OCI-LY7 (cell line): ENCODE measurements at regions not wholly inside any gene's neighbourhood (a gene's known extent, or its start where the extent isn't known, plus 50 kb on each side); places are given as distances from the start of the nearest gene placed in this dataset.

Experiments used
- BruUV-seq: library from RNA; stranded (reverse); fragments of 400-500 nt; replicated peaks from 2 replicates; lab custom pipeline; 2021; lab: Mats Ljungman, UMichigan
- CTCF ChIA-PET: fragments of 300-600 bp; sonication (Branson Sonifier 250); formaldehyde crosslinking; loops from one replicate; lab custom pipeline; 2022; ENCODE audit warnings: antibody characterized with exemption; ENCODE audit not compliant: unreplicated experiment; lab: Charles Lee
- POLR2A ChIA-PET: fragments of 300-600 bp; sonication (Branson Sonifier 250); formaldehyde crosslinking; loops from one replicate; lab custom pipeline; 2022; ENCODE audit warnings: antibody characterized with exemption; lab: Charles Lee
- DNase-seq: peaks from one replicate; pipeline ENCODE4 v3.0.0-alpha.2; 2015; ENCODE audit warnings: low spot score
- H2AFZ ChIP-seq: fragments of 200-600 bp; sonication (generic), shearing (Covaris generic); 2 replicates; pipeline ENCODE4 v1.6.1; 2014; ENCODE audit warnings: mild to moderate bottlenecking, antibody characterized with exemption, low read length, moderate library complexity
- H3K27ac ChIP-seq: fragments of 200-600 bp; sonication (generic); 2 replicates; pipeline ENCODE4 v1.5.1; 2014; ENCODE audit warnings: mixed run types, low read depth, mild to moderate bottlenecking, moderate library complexity, low read length, inconsistent platforms; ENCODE audit not compliant: poor library complexity, severe bottlenecking
- H3K36me3 ChIP-seq: fragments of 200-600 bp; sonication (generic); 2 replicates; pipeline ENCODE4 v1.6.1; 2014; ENCODE audit warnings: mild to moderate bottlenecking, antibody characterized with exemption, low read length, moderate library complexity, mixed read lengths; ENCODE audit not compliant: insufficient read depth
- H3K4me1 ChIP-seq: fragments of 200-600 bp; sonication (generic); 2 replicates; pipeline ENCODE4 v1.5.1; 2014; ENCODE audit warnings: mild to moderate bottlenecking, low read length; ENCODE audit not compliant: insufficient read depth, poor library complexity, severe bottlenecking
- H3K4me2 ChIP-seq: fragments of 200-600 bp; sonication (generic); 2 replicates; pipeline ENCODE4 v1.6.1; 2014; ENCODE audit warnings: mild to moderate bottlenecking, low read length
- H3K4me3 ChIP-seq: fragments of 200-600 bp; sonication (generic); 2 replicates; pipeline ENCODE4 v1.5.1; 2014; ENCODE audit warnings: mild to moderate bottlenecking, low read depth, low read length; ENCODE audit not compliant: poor library complexity, severe bottlenecking
- H3K79me2 ChIP-seq: fragments of 200-600 bp; sonication (generic); 2 replicates; pipeline ENCODE4 v1.6.1; 2016; ENCODE audit warnings: low read depth, mild to moderate bottlenecking, low read length, moderate library complexity, mixed read lengths; ENCODE audit not compliant: insufficient read depth
- H3K9me2 ChIP-seq: fragments of 200-600 bp; sonication (generic); 2 replicates; pipeline ENCODE4 v1.6.1; 2016; ENCODE audit warnings: mild to moderate bottlenecking, low read length, mixed read lengths; ENCODE audit not compliant: insufficient read depth
- H3K9me3 ChIP-seq: fragments of 200-600 bp; sonication (generic); 2 replicates; pipeline ENCODE4 v1.6.1; 2014; ENCODE audit warnings: mild to moderate bottlenecking, mixed run types, low read length, mixed read lengths
- H4K20me1 ChIP-seq: fragments of 200-600 bp; sonication (generic); 2 replicates; pipeline ENCODE4 v1.6.1; 2014; ENCODE audit warnings: mild to moderate bottlenecking, antibody characterized with exemption, low read length, moderate library complexity, mixed read lengths; ENCODE audit not compliant: insufficient read depth
- EZH2phosphoT487 ChIP-seq: fragments of 200-600 bp; sonication (generic); IDR thresholded peaks from 2 replicates; pipeline ENCODE4 v1.6.1; 2018; ENCODE audit warnings: low read depth, borderline replicate concordance, mild to moderate bottlenecking, mixed run types, antibody characterized with exemption, low read length, moderate library complexity, mixed read lengths
- intact Hi-C: fragments of 100-400 bp; cut with micrococcal nuclease; formaldehyde crosslinking; loops from one replicate; pipeline ENCODE4 v1.10.0; 2022; ENCODE audit not compliant: unreplicated experiment
- TF ChIP-seq, protein P1 (sequence below): fragments of 200-600 bp; sonication (generic); conservative IDR thresholded peaks from 2 replicates; pipeline ENCODE4 v1.5.1; 2014; ENCODE audit warnings: mild to moderate bottlenecking, antibody characterized with exemption, low read length, moderate library complexity, mixed read lengths

DNA sequence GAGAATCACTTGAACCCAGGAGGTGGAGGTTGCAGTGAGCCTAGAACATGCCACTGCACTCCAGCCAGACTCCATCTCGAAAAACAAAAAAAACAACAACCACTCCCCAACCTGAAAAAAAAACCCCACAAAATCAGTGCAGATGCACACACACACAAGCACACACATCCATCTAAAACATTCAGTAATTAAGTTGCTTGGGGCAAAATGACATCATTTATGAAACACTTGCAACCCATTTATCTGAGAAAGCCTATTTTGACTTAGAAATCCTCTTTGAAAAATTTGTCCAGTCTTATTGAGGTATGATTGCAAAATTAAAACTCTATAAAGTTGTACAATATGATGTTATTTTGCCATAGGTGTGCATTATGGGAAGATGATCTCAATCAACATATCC, 525.5 kb upstream of the AMELY start:
- no peak overlapping the region for H3K4me2 ChIP-seq
- H3K36me3 ChIP-seq = no peaks in the 10 kb centered on the region
- TF ChIP-seq, protein P1, sequence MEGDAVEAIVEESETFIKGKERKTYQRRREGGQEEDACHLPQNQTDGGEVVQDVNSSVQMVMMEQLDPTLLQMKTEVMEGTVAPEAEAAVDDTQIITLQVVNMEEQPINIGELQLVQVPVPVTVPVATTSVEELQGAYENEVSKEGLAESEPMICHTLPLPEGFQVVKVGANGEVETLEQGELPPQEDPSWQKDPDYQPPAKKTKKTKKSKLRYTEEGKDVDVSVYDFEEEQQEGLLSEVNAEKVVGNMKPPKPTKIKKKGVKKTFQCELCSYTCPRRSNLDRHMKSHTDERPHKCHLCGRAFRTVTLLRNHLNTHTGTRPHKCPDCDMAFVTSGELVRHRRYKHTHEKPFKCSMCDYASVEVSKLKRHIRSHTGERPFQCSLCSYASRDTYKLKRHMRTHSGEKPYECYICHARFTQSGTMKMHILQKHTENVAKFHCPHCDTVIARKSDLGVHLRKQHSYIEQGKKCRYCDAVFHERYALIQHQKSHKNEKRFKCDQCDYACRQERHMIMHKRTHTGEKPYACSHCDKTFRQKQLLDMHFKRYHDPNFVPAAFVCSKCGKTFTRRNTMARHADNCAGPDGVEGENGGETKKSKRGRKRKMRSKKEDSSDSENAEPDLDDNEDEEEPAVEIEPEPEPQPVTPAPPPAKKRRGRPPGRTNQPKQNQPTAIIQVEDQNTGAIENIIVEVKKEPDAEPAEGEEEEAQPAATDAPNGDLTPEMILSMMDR = no peak
- no peak for TF ChIP-seq EZH2phosphoT487
- ChIA-PET POLR2A (no interaction called here), CTCF (no interaction called here)
- BruUV-seq = no TSS peak
- no peak overlapping the region for H2AFZ ChIP-seq
- intact Hi-C loops = no loop called here
- no peaks in the 10 kb centered on the region for H3K79me2 ChIP-seq
- H3K27ac ChIP-seq = no peak overlapping the region
- no peaks in the 10 kb centered on the region for H3K4me1 ChIP-seq
- no peaks in the 10 kb centered on the region for H3K9me2 ChIP-seq
- no peak overlapping the region for H3K4me3 ChIP-seq
- no peak for DNase-seq
- H4K20me1 ChIP-seq = no peaks in the 10 kb centered on the region
- no peaks in the 10 kb centered on the region for H3K9me3 ChIP-seq

DNA sequence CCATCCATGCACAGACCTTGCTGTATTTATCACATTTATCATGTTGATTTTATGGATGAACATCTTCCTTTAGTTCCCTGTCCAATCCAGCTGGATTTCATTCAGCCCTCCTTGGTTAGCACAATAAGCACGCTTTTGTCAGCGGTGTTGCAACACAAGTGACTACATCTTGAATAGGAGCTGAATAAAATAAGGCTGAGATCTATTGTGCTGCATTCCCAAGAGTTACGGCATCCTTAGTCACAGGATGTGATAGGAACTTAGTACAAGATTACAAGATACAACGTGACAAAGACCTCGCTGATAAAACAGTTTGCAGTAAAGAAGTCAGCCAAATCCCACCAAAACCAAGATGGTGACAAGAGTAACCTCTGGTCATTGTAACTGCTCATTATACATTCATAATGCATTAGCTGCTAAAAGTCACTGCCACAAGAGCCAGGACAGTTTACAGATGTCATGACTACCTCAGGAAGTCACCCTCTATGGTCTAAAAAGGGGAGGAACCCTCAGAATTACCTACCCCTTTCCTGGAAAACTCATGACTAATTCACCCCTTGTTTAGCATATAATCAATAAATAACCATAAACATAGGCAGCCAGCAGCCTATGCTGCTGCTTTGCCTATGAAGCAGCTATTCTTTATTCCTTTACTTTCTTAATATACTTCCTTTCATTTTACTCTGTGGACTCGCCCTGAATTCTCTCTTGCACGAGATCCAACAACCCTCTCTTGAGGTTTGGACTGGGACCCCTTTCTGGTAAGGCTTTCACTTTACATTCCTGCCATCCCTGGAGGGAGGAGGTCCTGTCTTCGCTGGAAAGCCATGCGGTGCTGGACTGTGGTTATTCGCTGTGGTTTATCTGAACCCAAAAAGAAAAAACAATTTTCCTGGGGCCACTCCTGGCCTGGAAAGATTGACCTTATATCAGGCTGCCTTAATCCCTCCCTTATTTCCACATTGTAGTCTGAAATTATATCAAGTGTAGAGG, 522.6 kb upstream of the AMELY start:
- BruUV-seq = no TSS peak
- POLR2A ChIA-PET = no interaction called here
- Histone ChIP-seq H2AFZ (no peak overlapping the region), H3K79me2 (no peaks in the 10 kb centered on the region), H3K4me2 (no peak overlapping the region), H3K4me1 (no peaks in the 10 kb centered on the region), H3K27ac (no peak overlapping the region), H3K36me3 (no peaks in the 10 kb centered on the region), H3K9me3 (no peaks in the 10 kb centered on the region), H3K9me2 (no peaks in the 10 kb centered on the region), H3K4me3 (no peak overlapping the region), H4K20me1 (no peaks in the 10 kb centered on the region)
- intact Hi-C loops = no loop called here
- TF ChIP-seq, protein P1 = no peak
- no peak for TF ChIP-seq EZH2phosphoT487
- CTCF ChIA-PET = no interaction called here
- DNase-seq = no peak

DNA sequence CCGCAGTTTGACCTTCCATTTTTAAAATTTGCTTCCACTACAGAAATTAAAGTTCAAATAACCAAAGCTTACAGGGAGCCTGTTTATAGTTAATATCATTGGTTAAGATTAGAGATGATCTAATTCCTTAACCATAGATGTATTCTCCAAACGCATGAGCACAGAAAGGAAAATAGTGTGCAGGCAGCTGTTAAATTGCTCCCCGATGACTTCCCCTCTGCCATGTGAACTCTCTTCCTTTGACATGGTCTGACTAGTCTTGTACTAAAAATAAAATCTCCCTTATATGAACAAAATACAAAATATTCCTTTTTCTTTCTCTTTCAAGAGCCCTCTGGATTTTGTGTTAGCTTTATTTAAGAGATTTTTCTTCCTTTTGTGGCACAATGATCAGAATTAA, 507.6 kb upstream of the AMELY start:
- no peak for DNase-seq
- H2AFZ ChIP-seq = no peak overlapping the region
- no peak overlapping the region for H3K4me3 ChIP-seq
- H3K4me2 ChIP-seq = no peak overlapping the region
- ChIA-PET CTCF (no interaction called here), POLR2A (no interaction called here)
- H3K27ac ChIP-seq = no peak overlapping the region
- no peaks in the 10 kb centered on the region for H4K20me1 ChIP-seq
- no peaks in the 10 kb centered on the region for H3K4me1 ChIP-seq
- intact Hi-C loops = no loop called here
- no TSS peak for BruUV-seq
- no peaks in the 10 kb centered on the region for H3K36me3 ChIP-seq
- TF ChIP-seq EZH2phosphoT487 = no peak
- TF ChIP-seq, protein P1 = no peak
- H3K9me2 ChIP-seq = no peaks in the 10 kb centered on the region
- H3K79me2 ChIP-seq = no peaks in the 10 kb centered on the region
- no peaks in the 10 kb centered on the region for H3K9me3 ChIP-seq
